ENCODE measurements at regions not wholly inside any gene's neighbourhood (a gene's known extent, or its start where the extent isn't known, plus 50 kb on each side); places are given as distances from the start of the nearest gene placed in this dataset.
"Not testable (repeated sequence)": the region's sequence is repeated elsewhere in the genome, so short reads cannot be mapped to it uniquely, and the experiment has no call there.

- Histone ChIP-seq H3K4me1 (ENCODE audit: insufficient read depth, low read length) (peaks cover 1% of the 10 kb centered on the region), H3K9me3 (ENCODE audit: low read depth, low read length) (no peaks in the 10 kb centered on the region), H3K4me3 (ENCODE audit: low read length) (no peak overlapping the region), H3K27me3 (ENCODE audit: insufficient read depth, low read length) (peaks cover 8% of the 10 kb centered on the region)
Observed at GRCh38 chr6:137409266-137409777, 84.9 kb downstream of the OLIG3 start.

- H3K4me1 ChIP-seq (ENCODE audit: insufficient read depth, low read length), result no peaks in the 10 kb centered on the region
- no peak overlapping the region for H3K4me3 ChIP-seq (ENCODE audit: low read length)
- H3K27me3 ChIP-seq (ENCODE audit: insufficient read depth, low read length), result no peaks in the 10 kb centered on the region
- H3K9me3 ChIP-seq (ENCODE audit: low read depth, low read length), result no peaks in the 10 kb centered on the region
Observed at GRCh38 chr6:137407816-137408215, 86.4 kb downstream of the OLIG3 start.

GRCh38 chr6:137405806-137406205, 88.4 kb downstream of the OLIG3 start:
- Histone ChIP-seq H3K27me3 (ENCODE audit: insufficient read depth, low read length) (no peaks in the 10 kb centered on the region), H3K4me1 (ENCODE audit: insufficient read depth, low read length) (no peaks in the 10 kb centered on the region), H3K4me3 (ENCODE audit: low read length) (no peak overlapping the region), H3K9me3 (ENCODE audit: low read depth, low read length) (no peaks in the 10 kb centered on the region)

DNA sequence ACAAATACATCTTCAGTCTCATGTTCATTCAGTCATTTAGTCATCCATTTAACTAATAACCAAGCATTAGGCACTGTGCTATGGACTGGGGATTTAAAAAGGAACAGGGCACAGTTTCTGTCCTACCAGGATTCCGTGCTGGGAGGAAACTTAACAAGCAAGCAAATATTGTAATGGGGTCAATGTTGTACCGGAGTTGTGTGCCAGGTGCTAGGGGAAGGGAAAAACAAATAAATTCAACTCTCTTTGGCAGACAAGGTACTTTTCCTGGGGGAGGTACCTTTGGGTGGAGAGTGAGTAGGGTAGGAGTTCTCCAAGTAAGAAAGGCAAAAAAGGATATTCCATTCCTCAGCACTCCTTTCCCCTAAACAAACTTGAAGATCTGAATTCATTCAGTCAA, 90.3 kb downstream of the OLIG3 start:
- Histone ChIP-seq H3K9me3 (ENCODE audit: low read depth, low read length) (no peaks in the 10 kb centered on the region), H3K4me3 (ENCODE audit: low read length) (no peak overlapping the region), H3K27me3 (ENCODE audit: insufficient read depth, low read length) (no peaks in the 10 kb centered on the region), H3K4me1 (ENCODE audit: insufficient read depth, low read length) (no peaks in the 10 kb centered on the region)

- Histone ChIP-seq H3K4me3 (ENCODE audit: low read length) (no peak overlapping the region), H3K4me1 (ENCODE audit: insufficient read depth, low read length) (no peaks in the 10 kb centered on the region), H3K27me3 (ENCODE audit: insufficient read depth, low read length) (no peaks in the 10 kb centered on the region), H3K9me3 (ENCODE audit: low read depth, low read length) (no peaks in the 10 kb centered on the region)
Observed at GRCh38 chr6:137403443-137403842, 90.8 kb downstream of the OLIG3 start.

DNA sequence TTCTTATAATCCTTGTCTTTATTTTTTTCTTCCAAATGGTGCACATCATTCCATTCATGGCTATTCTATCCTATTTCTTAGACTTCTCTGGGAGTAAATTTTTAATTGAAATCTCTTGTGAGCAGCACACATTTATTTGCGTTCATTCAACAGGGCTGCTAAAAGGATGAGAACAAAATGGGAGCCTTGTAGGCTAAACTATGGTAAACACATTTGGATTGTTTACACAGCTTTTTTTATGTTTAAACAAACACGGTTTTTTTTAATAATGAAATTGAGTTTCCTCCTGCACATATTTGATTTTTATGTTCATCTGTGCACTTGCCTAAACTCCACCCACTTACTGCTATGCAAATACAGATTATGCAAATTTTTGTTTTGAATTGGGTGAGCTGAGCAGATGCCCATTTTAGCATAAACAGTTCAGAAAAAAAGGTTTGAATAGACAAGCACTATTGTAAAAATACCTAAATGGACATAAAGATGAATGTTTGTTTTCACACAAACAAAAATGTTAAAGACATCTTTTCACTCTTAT, 92.0 kb downstream of the OLIG3 start:
- Histone ChIP-seq H3K4me3 (ENCODE audit: low read length) (no peak overlapping the region), H3K9me3 (ENCODE audit: low read depth, low read length) (no peaks in the 10 kb centered on the region), H3K27me3 (ENCODE audit: insufficient read depth, low read length) (no peaks in the 10 kb centered on the region), H3K4me1 (ENCODE audit: insufficient read depth, low read length) (no peaks in the 10 kb centered on the region)

DNA sequence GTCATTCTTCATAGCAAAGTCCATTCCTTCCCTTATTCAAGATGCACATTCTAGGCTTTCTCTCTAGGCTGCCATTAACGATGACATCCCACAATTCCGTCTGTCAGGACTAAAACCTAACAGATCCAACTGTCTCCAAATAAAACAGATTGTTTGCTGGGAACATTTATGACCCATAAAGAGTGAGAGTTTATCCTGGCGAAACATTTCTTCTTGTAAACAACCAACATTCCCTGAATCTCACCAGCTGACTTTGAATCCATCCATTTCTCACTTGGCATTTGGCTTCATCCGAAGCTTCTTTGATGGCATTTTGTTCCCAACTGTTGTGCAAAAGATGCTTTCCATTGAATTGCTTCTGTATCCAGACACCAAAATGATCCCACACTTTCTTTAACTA, 93.1 kb downstream of the OLIG3 start:
- Histone ChIP-seq H3K4me1 (ENCODE audit: insufficient read depth, low read length) (peaks cover 3% of the 10 kb centered on the region), H3K9me3 (ENCODE audit: low read depth, low read length) (no peaks in the 10 kb centered on the region), H3K4me3 (ENCODE audit: low read length) (no peak overlapping the region), H3K27me3 (ENCODE audit: insufficient read depth, low read length) (no peaks in the 10 kb centered on the region)

GRCh38 chr6:137399881-137400443, 94.2 kb downstream of the OLIG3 start:
- H3K4me1 ChIP-seq (ENCODE audit: insufficient read depth, low read length), result peaks cover 3% of the 10 kb centered on the region
- no peaks in the 10 kb centered on the region for H3K9me3 ChIP-seq (ENCODE audit: low read depth, low read length)
- H3K27me3 ChIP-seq (ENCODE audit: insufficient read depth, low read length), result no peaks in the 10 kb centered on the region
- no peak overlapping the region for H3K4me3 ChIP-seq (ENCODE audit: low read length)

DNA sequence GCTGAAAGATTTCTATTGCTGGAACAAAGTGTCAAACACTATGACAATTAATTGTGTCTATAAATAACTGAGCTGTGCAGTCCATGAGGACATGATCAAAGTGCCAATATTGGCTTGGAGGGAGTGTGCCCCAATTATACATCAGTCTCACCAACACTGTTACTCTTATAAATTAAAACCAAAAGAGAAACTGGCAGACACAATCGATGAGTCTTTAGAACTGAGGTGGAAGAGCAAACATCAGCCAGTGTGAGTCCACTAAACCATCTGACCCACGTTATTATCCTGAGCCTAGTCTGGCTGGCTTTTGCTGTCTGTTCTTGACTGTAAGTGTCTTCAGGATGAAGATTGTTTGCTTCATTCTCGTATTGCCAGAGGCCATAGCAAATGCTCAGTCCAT, 98.9 kb downstream of the OLIG3 start:
- H3K27me3 ChIP-seq (ENCODE audit: insufficient read depth, low read length), result no peaks in the 10 kb centered on the region
- no peak overlapping the region for H3K4me3 ChIP-seq (ENCODE audit: low read length)
- H3K9me3 ChIP-seq (ENCODE audit: low read depth, low read length), result no peaks in the 10 kb centered on the region
- H3K4me1 ChIP-seq (ENCODE audit: insufficient read depth, low read length), result peaks cover 9% of the 10 kb centered on the region

DNA sequence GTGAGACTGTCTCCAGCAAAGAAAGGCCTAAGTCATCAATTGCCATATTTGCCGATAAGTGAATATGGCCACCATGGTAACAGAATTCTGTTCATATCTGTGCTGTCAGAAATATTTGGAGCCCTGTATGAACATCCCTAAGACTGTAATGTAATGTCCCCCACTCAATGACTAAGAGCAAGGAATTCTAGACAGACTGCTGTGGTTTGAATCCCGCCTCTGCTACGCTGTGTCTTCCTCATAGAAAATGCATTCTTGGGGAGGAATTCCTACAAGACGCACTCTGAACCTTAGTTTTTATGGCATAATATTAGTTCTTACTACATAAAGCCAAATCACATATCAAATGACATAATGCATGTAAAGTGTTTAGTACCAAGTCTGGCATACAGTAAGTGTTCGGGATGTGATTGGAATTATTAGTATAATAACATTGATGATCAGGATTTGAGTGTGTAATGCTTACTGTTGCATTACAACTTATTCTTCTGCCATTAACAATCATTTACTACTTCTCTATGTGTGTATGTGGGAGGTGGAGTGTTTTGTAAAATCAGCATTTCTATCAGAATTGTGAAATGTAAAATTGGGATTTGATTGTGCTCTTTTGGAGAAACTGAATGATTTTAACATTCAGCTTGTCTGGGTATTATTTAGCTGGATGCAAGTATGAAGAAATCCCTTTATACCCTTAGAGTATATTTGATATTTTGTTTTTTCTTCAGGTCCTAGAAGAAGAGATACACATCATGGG, 103.0 kb downstream of the OLIG3 start:
- Histone ChIP-seq H3K9me3 (ENCODE audit: low read depth, low read length) (no peaks in the 10 kb centered on the region), H3K27me3 (ENCODE audit: insufficient read depth, low read length) (no peaks in the 10 kb centered on the region), H3K4me1 (ENCODE audit: insufficient read depth, low read length) (peaks cover 44% of the 10 kb centered on the region), H3K4me3 (ENCODE audit: low read length) (no peak overlapping the region)

DNA sequence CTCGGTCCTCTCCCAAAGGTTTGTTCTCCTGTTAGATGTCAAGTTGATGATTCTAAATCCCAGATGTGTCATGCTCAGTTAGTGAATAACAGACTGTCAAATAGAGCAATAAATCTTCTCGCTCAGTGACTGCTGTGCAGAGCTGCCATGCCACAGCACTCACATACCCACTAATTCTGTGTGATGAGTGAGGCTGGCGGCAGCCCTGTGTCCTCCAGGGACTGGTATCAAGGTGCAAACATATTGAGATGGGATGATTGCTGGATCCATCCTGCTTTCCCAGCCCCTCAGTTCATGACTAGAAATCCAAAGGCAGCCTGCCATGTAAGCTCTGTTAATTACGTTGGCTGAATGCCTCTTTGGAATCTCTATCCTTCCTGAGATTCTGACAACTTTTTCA, 103.9 kb downstream of the OLIG3 start:
- H3K9me3 ChIP-seq (ENCODE audit: low read depth, low read length), result no peaks in the 10 kb centered on the region
- no peaks in the 10 kb centered on the region for H3K27me3 ChIP-seq (ENCODE audit: insufficient read depth, low read length)
- no peak overlapping the region for H3K4me3 ChIP-seq (ENCODE audit: low read length)
- H3K4me1 ChIP-seq (ENCODE audit: insufficient read depth, low read length), result peaks cover 51% of the 10 kb centered on the region

DNA sequence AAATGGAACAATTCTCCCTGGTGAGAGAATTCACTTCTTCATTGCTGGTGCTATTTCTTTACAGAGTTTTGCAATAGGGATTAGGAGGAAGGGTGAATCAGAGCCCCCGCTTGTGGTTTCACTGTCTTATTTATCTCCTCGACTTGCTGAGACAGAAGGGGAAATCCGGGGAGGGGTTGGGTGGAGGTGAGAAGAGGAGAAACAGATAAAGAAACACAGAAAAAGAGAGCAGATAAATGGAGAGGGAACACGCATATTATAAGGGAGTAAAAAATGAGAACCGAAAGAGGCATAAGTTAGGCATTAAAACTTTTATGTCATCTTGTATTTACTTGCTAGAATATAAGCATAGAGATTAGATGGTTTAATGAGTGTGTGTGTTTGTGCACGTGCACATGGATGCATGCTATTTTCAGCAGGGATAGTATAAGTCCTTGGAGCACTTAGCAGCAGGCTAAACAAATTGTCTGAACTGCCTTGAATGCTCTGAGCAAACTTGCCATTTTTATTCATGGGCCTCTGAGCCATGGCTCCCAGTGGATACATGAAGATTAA, 105.0 kb downstream of the OLIG3 start:
- no peaks in the 10 kb centered on the region for H3K9me3 ChIP-seq (ENCODE audit: low read depth, low read length)
- no peak overlapping the region for H3K4me3 ChIP-seq (ENCODE audit: low read length)
- no peaks in the 10 kb centered on the region for H3K27me3 ChIP-seq (ENCODE audit: insufficient read depth, low read length)
- H3K4me1 ChIP-seq (ENCODE audit: insufficient read depth, low read length), result peaks cover 51% of the 10 kb centered on the region

DNA sequence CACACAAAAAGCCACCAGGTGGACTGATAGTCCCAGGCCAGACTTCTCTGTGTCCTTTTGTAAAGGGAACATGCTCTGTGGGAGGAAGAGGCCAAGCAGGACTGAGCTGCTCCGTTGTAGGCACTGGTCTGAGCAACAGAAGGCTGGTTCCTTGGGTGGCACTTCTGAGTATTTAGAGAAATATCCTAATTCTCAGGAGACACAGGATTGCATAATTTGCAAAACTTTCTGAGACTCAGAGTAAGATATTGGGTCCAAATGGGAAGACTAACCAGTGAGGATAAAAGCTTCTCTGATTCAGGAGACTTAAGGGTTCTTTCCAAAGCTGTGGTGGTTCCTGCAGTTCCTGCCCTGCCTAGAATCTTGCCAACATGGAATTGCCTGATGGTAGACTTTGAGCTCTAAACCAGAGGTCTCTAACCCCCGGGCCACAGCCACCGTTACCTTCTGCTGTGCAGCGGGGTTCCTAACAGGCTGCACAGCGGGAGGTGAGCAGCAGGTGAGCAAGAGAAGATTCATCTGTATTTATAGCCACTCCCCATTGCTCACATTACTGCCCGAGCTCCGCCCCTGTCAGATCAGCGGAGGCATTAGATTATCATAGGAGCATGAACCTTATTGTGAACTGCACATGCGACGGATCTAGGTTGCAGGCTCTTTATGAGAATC, 107.0 kb downstream of the OLIG3 start:
- Histone ChIP-seq H3K4me3 (ENCODE audit: low read length) (no peak overlapping the region), H3K9me3 (ENCODE audit: low read depth, low read length) (no peaks in the 10 kb centered on the region), H3K4me1 (ENCODE audit: insufficient read depth, low read length) (peaks cover 51% of the 10 kb centered on the region), H3K27me3 (ENCODE audit: insufficient read depth, low read length) (no peaks in the 10 kb centered on the region)

DNA sequence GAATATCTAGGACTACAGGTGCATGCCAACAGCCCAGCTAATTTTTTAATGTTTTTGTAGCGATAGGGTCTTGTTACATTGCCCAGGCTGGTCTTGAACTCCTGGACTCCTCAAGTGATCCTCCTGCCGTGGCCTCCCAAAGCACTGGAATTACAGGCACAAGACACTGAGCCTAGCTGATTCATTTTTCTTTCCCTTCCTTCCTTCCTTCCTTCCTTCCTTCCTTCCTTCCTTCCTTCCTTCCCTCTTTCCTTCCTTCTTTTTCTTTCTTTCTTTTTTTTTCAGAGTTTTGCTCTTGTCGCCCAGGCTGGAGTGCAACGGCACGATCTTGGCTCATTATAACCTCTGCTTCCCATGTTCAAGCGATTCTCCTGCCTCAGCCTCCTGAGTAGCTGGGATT, 110.9 kb downstream of the OLIG3 start:
- not testable (repeated sequence) for H3K27me3 ChIP-seq (ENCODE audit: insufficient read depth, low read length); H3K4me3 ChIP-seq (ENCODE audit: low read length); H3K9me3 ChIP-seq (ENCODE audit: low read depth, low read length)
- H3K4me1 ChIP-seq (ENCODE audit: insufficient read depth, low read length), result peaks cover 25% of the 10 kb centered on the region

- Histone ChIP-seq H3K27me3 (ENCODE audit: insufficient read depth, low read length) (no peaks in the 10 kb centered on the region), H3K4me1 (ENCODE audit: insufficient read depth, low read length) (no peaks in the 10 kb centered on the region), H3K9me3 (ENCODE audit: low read depth, low read length) (no peaks in the 10 kb centered on the region), H3K4me3 (ENCODE audit: low read length) (no peak overlapping the region)
Observed at GRCh38 chr6:137378090-137378369, 116.2 kb downstream of the OLIG3 start.

Measured in mononuclear cell (primary cell).